COR-L47 (cell line): ENCODE measurements at regions not wholly inside any gene's neighbourhood (a gene's known extent, or its start where the extent isn't known, plus 50 kb on each side); places are given as distances from the start of the nearest gene placed in this dataset.
A peak's percentile ranks its signal among the peaks of the same experiment; 100 is the strongest.

Experiments used
- DNase-seq: peaks from one replicate; lab custom pipeline; 2025; lab: John Stamatoyannopoulos, UW

DNA sequence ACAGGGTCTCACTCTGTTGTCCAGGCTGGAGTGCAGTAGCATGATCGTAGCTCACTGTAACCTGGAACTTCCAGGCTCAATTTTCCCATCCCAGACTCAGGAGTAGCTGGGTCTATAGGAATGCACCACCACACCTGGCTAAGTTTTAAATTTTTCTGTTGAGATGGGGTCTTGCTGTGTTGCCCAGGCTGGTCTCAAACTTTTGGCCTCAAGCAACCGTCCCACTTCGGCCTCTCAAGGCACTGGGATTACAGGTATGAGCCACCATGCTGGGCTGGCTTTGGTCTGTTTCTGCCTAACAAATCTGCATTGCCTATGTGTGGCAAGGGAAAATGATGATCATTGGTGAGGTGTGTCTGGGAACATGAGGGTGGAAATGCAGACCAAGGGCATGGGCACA, 59.3 kb upstream of the CLMP start:
- no peak for DNase-seq

DNA sequence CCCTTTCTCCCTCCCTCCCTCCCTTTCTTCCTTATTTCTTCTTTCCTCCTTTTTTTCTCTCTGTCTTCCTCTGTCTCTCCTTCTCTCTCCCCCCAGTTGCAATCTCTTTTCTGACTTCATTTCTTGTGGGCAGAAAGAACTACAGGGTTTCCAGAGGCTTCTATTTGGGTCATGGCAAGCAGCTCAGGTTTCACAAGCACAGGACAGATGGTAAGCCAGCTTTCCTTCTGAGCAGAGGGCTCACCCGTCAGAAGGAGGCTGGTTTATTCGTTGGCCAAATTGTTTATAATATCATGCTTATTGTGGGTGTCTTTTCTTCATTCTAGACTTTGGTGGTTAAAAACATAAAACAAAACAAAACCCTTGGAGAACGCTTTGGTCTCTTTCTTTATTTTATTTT, 58.9 kb upstream of the CLMP start:
- no peak for DNase-seq

GRCh38 chr11:123253223-123253622, 58.2 kb upstream of the CLMP start:
- DNase-seq = no peak

DNA sequence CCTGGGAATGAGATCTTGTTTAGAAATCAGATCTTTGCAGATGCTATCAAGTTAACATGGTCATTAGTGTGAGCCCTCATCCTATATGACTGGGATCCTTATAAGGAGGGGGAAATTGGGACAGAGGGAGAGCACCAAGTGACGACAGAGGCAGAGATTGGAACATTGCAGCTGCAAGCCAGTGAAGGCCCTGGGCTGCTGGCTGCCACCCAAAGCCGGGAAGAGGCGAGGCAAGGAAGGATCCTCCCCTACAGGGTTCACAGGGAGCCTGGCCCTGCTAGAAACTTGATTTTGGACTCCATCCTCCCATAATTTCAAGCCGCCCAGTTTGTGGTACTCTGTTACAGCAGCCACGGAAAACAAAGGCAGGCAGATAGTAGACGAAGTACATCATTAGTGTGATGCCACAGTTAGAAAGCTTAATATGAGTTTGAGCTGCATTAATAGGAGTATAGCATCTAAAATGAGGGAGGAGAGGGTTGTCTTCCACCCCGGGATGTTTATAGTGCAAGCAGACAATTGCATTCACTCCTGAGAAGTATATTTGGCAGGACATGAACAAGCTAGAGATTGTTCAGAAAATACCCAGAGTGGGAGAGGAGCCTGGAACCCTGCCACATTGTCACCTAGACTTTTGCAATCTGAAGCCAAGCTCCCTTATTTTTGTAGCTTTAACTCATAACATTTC, 56.8 kb upstream of the CLMP start:
- DNase-seq = no peak

DNA sequence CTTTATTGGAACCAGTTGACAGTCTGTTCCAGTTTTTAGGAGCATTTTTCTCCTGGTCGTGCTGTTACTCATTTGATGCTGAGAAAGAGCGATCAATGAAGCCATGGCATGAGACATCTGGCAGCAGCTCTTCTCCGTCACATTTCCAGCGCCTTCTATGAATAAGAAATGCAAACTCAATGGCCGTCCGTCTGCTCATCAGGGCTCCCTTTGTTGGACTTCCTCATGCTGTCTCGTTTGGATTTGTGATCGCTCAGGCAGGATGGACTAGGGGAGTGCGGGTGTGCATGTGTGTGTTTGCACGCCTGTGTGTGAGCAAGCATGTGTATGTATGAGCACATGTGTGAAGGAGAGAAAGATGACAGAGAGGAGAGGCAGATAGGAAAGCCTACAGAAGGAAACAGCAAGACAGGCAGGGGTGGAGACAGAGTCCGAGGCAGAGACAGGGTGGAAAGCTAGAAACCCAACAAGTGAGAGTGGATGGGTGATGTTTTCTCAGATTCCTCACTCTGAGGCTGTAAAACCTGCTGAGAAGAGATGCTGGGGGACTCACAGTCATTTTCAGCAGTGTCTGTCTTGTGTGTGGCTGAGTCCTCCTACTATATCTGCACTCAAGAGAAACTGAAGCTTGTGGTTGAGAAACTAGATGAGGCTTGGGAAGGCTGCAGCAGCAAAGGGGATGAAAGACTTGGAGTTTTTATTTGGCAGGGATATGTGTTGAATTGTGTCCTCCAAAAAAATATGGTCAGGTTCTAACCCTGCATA, 56.0 kb upstream of the CLMP start:
- DNase-seq = no peak

DNA sequence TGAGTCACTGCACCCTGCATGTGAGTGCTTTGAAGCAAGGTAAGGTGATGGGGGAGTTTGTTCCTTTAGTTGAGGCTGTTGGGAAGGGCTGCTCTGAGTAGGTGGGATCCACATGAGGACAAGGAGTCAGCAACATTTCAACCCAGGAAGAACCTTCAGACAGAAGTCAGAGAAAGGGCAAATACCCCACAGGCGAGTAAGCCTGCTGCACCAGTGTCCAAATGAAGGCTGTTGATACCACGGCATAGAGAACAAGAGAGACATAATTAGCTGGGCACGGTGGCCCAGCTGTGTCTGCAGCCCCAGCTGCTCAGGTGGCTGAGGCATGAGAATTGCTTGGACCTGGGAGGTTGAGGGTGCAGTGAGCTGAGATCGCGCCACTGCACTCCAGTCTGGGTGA, 54.3 kb upstream of the CLMP start:
- no peak for DNase-seq

GRCh38 chr11:123247813-123248379, 52.8 kb upstream of the CLMP start:
- DNase-seq = no peak

GRCh38 chr11:123247496-123247799, 52.4 kb upstream of the CLMP start:
- no peak for DNase-seq

DNA sequence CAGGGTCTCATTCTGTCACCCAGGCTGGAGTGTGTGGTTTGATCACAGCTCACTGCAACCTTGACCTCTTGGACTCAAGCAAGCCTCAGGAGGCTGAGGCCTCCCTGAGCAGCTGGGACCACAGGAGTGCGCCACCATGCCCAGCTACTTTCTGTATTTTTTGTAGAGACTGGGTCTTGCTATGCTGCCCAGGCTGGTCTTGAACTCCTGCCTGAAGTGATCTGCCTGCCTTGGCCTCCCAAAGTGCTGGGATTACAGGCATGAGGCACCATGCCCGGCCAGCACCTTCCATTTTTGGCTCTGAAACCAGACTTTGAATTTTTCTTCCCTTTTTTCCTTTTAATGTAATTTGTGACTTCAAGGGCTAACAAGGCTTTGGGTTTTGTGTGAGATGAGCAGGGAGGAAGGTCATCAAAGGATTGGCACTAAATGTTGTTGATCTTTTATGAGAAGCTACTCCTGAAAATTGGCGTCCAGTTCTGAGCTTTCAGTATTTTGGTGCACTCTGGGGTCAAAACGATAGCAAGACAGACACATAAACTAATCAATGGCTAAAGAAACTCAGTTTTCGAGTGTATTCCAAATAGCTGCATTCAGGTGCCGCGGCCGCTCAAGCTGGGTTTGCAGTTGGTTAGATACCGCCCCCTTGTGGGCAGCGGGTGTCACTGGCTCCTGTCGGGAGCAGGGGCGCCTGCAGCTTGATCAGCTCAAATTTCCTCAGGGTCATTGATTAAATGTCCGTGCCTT, 51.9 kb upstream of the CLMP start:
- peak; percentile 64 for DNase-seq

DNA sequence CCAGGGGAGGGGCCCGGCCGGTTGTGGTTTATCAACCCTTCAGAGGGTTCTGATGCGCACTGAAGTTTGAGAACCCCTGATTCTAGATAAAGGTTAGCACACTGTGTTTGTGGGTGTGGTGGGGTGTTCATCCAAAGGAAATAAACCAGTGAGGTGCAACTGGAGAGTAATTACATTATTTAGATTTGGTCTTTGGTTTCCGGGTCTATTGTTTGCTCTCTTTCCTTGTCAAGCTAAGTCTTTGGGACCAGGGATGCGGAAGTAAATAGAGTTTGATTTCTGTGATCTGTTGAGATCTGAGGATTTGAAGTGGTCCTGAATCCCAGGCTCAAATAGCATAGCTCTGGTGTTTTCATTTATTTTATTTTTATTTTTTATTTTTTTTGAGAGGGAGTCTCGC, 50.5 kb upstream of the CLMP start:
- DNase-seq = no peak
